ENCODE measurements at regions not wholly inside any gene's neighbourhood (a gene's known extent, or its start where the extent isn't known, plus 50 kb on each side); places are given as distances from the start of the nearest gene placed in this dataset.

GRCh38 chr13:65959305-65959704 lies 1270.8 kb downstream of the PCDH9 start:
- no peak for TF ChIP-seq CREB1 (IDR thresholded peaks at IDR 0.05)
- no peak for TF ChIP-seq CREB1 (CRISPR knock-in tag; IDR thresholded peaks at IDR 0.05)
- TF ChIP-seq ESRRA (CRISPR knock-in tag; IDR thresholded peaks at IDR 0.05; ENCODE audit: low read depth) = no peak
- no peak for TF ChIP-seq TAF1 (CRISPR knock-in tag; IDR thresholded peaks at IDR 0.05)
- no peak for TF ChIP-seq FOXA1 (IDR thresholded peaks at IDR 0.05)
- TF ChIP-seq FOXA1 (CRISPR knock-in tag; IDR thresholded peaks at IDR 0.05) = no peak
- TF ChIP-seq NFIB (CRISPR knock-in tag; IDR thresholded peaks at IDR 0.05; ENCODE audit: borderline replicate concordance) = no peak
